GM23248 (cell line): ENCODE measurements at regions not wholly inside any gene's neighbourhood (a gene's known extent, or its start where the extent isn't known, plus 50 kb on each side); places are given as distances from the start of the nearest gene placed in this dataset.

Experiments used
- EZH2 ChIP-seq: fragments of 200-600 bp; sonication (generic); IDR thresholded peaks from 2 replicates; pipeline ENCODE4 v1.6.1; 2018; ENCODE audit warnings: antibody characterized with exemption, mild to moderate bottlenecking; ENCODE audit not compliant: insufficient read depth, poor library complexity, severe bottlenecking
- EZH2phosphoT487 ChIP-seq: fragments of 200-600 bp; sonication (generic); IDR thresholded peaks from 2 replicates; pipeline ENCODE4 v1.6.1; 2018; ENCODE audit warnings: antibody characterized with exemption, moderate library complexity, mild to moderate bottlenecking, low read depth; ENCODE audit not compliant: insufficient read depth

DNA sequence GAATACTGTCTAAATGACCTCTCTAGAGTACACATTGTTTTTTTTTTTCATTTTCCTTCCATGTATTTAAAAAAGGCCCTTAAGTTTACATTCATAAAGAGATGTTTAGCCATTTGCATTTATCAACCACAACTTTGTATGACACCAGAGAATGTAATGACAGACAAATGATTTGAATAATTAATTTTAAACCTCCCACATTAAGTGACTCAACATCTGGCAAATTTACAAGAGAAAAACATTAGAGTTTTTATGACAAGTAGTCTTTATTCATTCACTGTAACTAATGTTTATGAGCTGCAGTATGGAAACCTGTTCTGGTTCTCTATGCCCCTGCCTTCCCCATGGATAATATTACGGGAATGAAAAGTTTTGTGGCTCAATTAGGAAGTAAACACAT, 1093.8 kb upstream of the CDH9 start:
- TF ChIP-seq EZH2phosphoT487 (no peak), EZH2 (no peak)
